ENCODE measurements at regions not wholly inside any gene's neighbourhood (a gene's known extent, or its start where the extent isn't known, plus 50 kb on each side); places are given as distances from the start of the nearest gene placed in this dataset.

- no peak for TF ChIP-seq EZH2 (IDR thresholded peaks at IDR 0.05; ENCODE audit: borderline replicate concordance, low read depth, low read length, poor library complexity, severe bottlenecking)
- TF ChIP-seq, protein P1, sequence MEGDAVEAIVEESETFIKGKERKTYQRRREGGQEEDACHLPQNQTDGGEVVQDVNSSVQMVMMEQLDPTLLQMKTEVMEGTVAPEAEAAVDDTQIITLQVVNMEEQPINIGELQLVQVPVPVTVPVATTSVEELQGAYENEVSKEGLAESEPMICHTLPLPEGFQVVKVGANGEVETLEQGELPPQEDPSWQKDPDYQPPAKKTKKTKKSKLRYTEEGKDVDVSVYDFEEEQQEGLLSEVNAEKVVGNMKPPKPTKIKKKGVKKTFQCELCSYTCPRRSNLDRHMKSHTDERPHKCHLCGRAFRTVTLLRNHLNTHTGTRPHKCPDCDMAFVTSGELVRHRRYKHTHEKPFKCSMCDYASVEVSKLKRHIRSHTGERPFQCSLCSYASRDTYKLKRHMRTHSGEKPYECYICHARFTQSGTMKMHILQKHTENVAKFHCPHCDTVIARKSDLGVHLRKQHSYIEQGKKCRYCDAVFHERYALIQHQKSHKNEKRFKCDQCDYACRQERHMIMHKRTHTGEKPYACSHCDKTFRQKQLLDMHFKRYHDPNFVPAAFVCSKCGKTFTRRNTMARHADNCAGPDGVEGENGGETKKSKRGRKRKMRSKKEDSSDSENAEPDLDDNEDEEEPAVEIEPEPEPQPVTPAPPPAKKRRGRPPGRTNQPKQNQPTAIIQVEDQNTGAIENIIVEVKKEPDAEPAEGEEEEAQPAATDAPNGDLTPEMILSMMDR (conservative IDR thresholded peaks at IDR 0.05; ENCODE audit: low read depth, low read length), result no peak
Observed at GRCh38 chr3:99126316-99126715, 224.8 kb upstream of the DCBLD2 start.
